HUES6 (cell line): ENCODE measurements at regions not wholly inside any gene's neighbourhood (a gene's known extent, or its start where the extent isn't known, plus 50 kb on each side); places are given as distances from the start of the nearest gene placed in this dataset.

ENCODE experiments used
- H3K27ac ChIP-seq: 2 replicates; pipeline ENCODE4 v1.7.0; 2013; ENCODE audit warnings: low read depth, mild to moderate bottlenecking, low read length, inconsistent platforms
- H3K27me3 ChIP-seq: 2 replicates; pipeline ENCODE4 v1.6.1; 2013; ENCODE audit warnings: low read length; ENCODE audit not compliant: control insufficient read depth, insufficient read depth
- H3K36me3 ChIP-seq: 2 replicates; pipeline ENCODE4 v1.6.1; 2013; ENCODE audit warnings: low read length; ENCODE audit not compliant: control insufficient read depth, insufficient read depth
- H3K4me1 ChIP-seq: 2 replicates; pipeline ENCODE4 v1.6.1; 2013; ENCODE audit warnings: low read length; ENCODE audit not compliant: control insufficient read depth, insufficient read depth
- H3K4me3 ChIP-seq: 2 replicates; pipeline ENCODE4 v1.5.1; 2013; ENCODE audit warnings: low read depth, low read length
- H3K9ac ChIP-seq: one replicate; pipeline ENCODE4 v1.6.1; 2013; ENCODE audit warnings: mild to moderate bottlenecking, low read length
- H3K9me3 ChIP-seq: 2 replicates; pipeline ENCODE4 v1.6.1; 2013; ENCODE audit warnings: low read depth, low read length; ENCODE audit not compliant: control insufficient read depth, insufficient read depth

DNA sequence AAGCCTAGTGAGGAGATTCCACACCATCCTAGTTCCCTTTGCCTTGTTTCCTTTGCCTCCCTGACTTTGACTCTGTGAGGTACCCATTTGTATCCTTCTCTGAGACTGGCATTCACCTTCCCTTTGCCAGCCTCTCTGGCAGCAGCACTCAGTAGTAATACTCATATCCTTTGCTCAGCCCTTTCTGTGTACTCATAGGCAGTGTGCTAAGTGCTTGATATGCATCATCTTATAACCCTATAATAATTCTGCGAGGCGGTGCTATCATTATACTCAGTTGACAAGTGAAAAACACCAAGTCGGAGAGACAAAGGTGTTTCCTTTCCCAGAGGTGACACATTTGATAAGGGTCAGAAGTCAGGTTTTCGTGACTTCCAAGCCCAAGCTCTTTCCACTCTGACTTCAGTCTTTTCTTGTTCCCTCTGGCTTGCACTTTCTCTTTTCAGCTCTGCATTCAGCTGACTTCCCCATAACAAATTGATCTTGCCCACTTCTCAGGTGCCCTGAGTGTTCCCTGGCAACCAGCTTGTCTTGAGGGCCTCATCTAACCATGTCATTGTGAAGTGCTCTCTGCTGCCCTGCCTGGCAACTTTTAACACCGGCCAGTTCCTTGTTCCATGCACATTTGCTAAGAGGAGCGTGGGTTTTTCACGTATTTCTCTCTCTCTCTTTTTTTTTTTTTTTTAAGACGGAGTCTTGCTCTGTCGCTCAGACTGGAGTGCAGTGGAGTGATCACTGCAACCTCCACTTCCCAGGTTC, 94.5 kb upstream of the UPP2 start:
- H3K4me3 ChIP-seq = no peak overlapping the region
- H3K27ac ChIP-seq = no peak overlapping the region
- no peaks in the 10 kb centered on the region for H3K27me3 ChIP-seq
- H3K9me3 ChIP-seq = no peaks in the 10 kb centered on the region
- no peak overlapping the region for H3K9ac ChIP-seq
- no peaks in the 10 kb centered on the region for H3K36me3 ChIP-seq
- H3K4me1 ChIP-seq = peaks cover 19% of the 10 kb centered on the region

- Histone ChIP-seq H3K4me1 (peaks cover 21% of the 10 kb centered on the region), H3K9ac (no peak overlapping the region), H3K27ac (no peak overlapping the region), H3K9me3 (no peaks in the 10 kb centered on the region), H3K4me3 (no peak overlapping the region), H3K36me3 (no peaks in the 10 kb centered on the region), H3K27me3 (no peaks in the 10 kb centered on the region)
These were observed 97.4 kb upstream of the UPP2 start for GRCh38 chr2:158004126-158004764.

GRCh38 chr2:158002079-158002478, 99.6 kb upstream of the UPP2 start:
- Histone ChIP-seq H3K27me3 (no peaks in the 10 kb centered on the region), H3K4me1 (peaks cover 21% of the 10 kb centered on the region), H3K9ac (no peak overlapping the region), H3K4me3 (no peak overlapping the region), H3K27ac (no peak overlapping the region), H3K9me3 (no peaks in the 10 kb centered on the region), H3K36me3 (no peaks in the 10 kb centered on the region)

DNA sequence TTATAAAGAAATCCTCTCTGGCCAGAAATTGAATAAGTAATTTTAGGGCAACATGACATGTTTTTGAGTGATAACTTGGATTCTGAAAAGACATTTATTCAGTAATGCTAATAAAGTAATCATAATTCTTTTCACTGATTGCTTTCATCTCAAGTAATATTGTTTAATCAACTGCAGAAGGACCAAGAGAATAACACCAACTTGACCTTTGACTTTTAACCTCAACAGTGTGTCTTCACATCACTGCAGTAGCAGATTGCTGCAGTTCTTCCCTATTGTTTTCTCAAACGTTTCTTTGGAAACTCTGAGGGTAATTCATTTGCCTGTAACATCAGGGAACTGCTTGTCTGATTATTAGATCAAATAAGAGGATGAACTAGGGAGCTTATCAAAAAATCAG, 104.9 kb upstream of the UPP2 start:
- Histone ChIP-seq H3K9ac (no peak overlapping the region), H3K27me3 (no peaks in the 10 kb centered on the region), H3K4me3 (no peak overlapping the region), H3K36me3 (no peaks in the 10 kb centered on the region), H3K9me3 (no peaks in the 10 kb centered on the region), H3K4me1 (no peaks in the 10 kb centered on the region), H3K27ac (no peak overlapping the region)

DNA sequence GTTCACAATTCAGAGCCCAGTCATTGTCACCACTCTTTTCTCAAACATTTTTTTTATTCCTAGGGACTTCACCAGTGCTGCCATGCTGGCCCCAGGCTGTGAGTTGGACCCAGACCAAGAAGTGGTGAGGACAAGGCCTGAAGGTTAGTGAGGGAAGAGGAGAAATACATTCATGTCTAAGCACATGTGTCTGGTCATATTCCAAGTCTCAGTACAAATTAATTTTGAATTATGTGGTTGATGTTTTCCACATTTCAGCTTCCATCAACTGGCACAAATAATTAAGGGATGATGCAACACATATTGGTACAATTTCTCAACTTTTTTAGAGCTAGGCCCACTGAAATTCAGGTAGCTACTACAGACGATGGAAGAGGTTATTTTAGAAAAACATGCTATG, 106.6 kb upstream of the UPP2 start:
- no peaks in the 10 kb centered on the region for H3K27me3 ChIP-seq
- H3K9ac ChIP-seq = no peak overlapping the region
- H3K36me3 ChIP-seq = no peaks in the 10 kb centered on the region
- no peaks in the 10 kb centered on the region for H3K4me1 ChIP-seq
- no peak overlapping the region for H3K4me3 ChIP-seq
- no peaks in the 10 kb centered on the region for H3K9me3 ChIP-seq
- H3K27ac ChIP-seq = no peak overlapping the region

GRCh38 chr2:157991932-157992331, 109.7 kb upstream of the UPP2 start:
- Histone ChIP-seq H3K36me3 (no peaks in the 10 kb centered on the region), H3K4me1 (no peaks in the 10 kb centered on the region), H3K9ac (no peak overlapping the region), H3K27ac (no peak overlapping the region), H3K9me3 (no peaks in the 10 kb centered on the region), H3K4me3 (no peak overlapping the region), H3K27me3 (no peaks in the 10 kb centered on the region)

DNA sequence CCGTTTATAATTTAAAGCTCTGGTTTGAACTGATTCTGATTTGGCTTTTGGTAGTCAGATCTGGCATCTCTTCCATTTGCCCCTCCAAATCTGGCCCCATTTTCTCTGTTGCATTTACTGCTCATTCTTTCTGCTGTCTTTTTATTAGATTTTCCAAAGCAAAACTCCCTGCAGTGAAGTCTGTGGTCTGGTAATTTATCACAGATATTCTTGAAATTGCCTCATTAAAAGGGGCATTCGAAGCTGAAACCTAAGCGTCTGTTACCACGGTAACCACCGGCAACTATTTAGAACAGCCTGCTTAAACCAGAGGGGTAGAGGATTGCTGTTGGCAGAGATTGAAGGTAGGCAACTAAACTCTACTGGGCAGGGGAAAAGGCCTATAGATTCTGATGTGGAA, 111.5 kb upstream of the UPP2 start:
- no peaks in the 10 kb centered on the region for H3K27me3 ChIP-seq
- no peak overlapping the region for H3K9ac ChIP-seq
- no peaks in the 10 kb centered on the region for H3K36me3 ChIP-seq
- H3K27ac ChIP-seq = no peak overlapping the region
- no peak overlapping the region for H3K4me3 ChIP-seq
- no peaks in the 10 kb centered on the region for H3K4me1 ChIP-seq
- H3K9me3 ChIP-seq = no peaks in the 10 kb centered on the region

DNA sequence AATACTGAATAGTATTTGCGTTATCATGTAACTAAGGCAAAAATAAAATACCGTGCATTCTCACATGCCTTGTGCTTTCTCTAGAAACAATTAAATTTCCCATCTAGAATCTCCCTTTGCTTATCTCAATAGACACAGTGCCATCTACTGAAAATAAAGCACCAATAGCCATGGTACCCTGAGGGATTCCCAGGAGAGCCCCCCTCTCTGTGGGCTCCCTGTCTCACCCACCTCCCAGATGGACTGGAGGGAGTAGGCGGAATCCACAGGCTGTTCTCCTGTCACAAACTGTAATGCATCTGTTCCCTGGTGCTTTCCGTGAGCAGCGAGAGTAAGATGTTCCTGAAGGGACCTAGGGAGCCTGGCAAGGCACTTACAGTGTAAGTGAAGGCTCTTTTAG, 112.4 kb upstream of the UPP2 start:
- H3K36me3 ChIP-seq = no peaks in the 10 kb centered on the region
- no peaks in the 10 kb centered on the region for H3K9me3 ChIP-seq
- no peak overlapping the region for H3K9ac ChIP-seq
- H3K4me3 ChIP-seq = no peak overlapping the region
- no peak overlapping the region for H3K27ac ChIP-seq
- no peaks in the 10 kb centered on the region for H3K27me3 ChIP-seq
- H3K4me1 ChIP-seq = no peaks in the 10 kb centered on the region

DNA sequence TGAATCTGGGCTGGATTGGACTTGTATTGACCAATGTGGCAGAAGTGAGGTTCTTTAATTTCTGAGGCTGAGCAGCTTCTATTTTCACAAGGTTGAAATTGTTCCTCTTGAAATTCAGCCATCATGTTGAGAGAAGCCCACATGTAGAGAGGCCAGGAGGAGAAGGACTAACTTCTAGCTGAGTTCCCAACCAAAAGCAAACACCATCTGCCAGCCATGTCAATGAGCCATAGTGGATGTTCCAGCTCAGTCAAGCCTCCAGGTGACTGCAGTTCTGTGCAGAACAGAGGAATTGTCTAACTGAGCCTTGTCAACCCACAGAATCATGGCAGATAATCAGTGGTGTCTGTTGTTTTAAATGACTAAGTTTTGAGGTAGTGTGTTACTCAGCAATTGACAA, 110.6 kb upstream of the ACVR1 start:
- Histone ChIP-seq H3K36me3 (no peaks in the 10 kb centered on the region), H3K27ac (no peak overlapping the region), H3K9ac (no peak overlapping the region)

DNA sequence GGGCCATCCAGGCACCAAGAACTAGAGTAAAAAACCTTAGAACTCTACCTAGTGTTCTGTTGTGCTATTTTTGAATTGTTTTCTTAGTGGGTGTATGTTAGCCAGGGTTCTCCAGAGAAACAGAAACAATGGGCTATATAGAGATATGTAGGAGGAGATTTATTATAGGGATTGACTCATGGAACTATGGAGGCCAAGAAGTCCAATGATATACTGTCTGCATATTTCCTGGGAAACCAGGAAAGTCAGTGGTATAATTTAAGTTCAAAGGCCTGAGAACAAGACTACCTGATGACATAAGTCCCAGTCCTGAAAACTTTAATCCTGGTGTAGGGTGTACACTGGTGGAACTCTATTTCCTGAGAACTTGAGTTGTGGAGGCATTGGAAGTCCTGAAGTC, 108.7 kb upstream of the ACVR1 start:
- no peak overlapping the region for H3K9ac ChIP-seq
- no peaks in the 10 kb centered on the region for H3K36me3 ChIP-seq
- no peak overlapping the region for H3K4me3 ChIP-seq
- H3K27ac ChIP-seq = no peak overlapping the region
- H3K4me1 ChIP-seq = no peaks in the 10 kb centered on the region
- peaks cover 14% of the 10 kb centered on the region for H3K9me3 ChIP-seq
- no peaks in the 10 kb centered on the region for H3K27me3 ChIP-seq

More for the DNA sequence above, 110.6 kb upstream of the ACVR1 start:
- Histone ChIP-seq H3K4me3 (no peak overlapping the region), H3K4me1 (no peaks in the 10 kb centered on the region), H3K27me3 (no peaks in the 10 kb centered on the region), H3K9me3 (no peaks in the 10 kb centered on the region)

DNA sequence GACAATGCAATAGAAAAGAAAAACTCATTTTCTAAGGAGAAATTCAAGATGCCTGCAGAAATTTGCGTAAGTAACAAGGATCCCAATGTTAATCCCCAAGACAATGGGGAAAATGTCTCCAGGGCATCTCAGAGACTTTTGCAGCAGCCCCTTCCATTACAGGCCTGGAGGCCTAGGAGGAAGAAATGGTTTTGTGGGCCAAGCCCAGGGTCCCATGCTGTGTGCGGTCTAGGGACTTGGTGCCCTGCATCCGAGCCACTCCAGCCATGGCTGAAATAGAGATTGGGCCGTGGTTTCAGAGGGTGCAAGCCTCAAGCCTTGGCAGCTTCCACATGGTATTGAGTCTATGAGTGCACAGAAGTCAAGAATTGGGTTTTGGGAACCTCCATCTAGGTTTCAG, 103.9 kb upstream of the ACVR1 start:
- Histone ChIP-seq H3K9ac (no peak overlapping the region), H3K9me3 (peaks cover 19% of the 10 kb centered on the region), H3K4me3 (no peak overlapping the region), H3K27ac (no peak overlapping the region), H3K27me3 (no peaks in the 10 kb centered on the region), H3K4me1 (no peaks in the 10 kb centered on the region), H3K36me3 (no peaks in the 10 kb centered on the region)
